RWPE2 (cell line): ENCODE measurements at regions not wholly inside any gene's neighbourhood (a gene's known extent, or its start where the extent isn't known, plus 50 kb on each side); places are given as distances from the start of the nearest gene placed in this dataset.
A peak's percentile ranks its signal among the peaks of the same experiment; 100 is the strongest.

Source experiments
- ATAC-seq: fragments of 200-7000 bp; cut with Tn5 transposase; 3 replicates; pipeline ENCODE4 v1.9.1; 2021; ENCODE audit warnings: low read depth
- DNase-seq: peaks from one replicate; pipeline ENCODE4 v3.0.0-alpha.2; 2020; ENCODE audit warnings: low spot score
- H3K27ac ChIP-seq: fragments of 450-650 bp; 2 replicates; pipeline ENCODE4 v1.5.1; 2017; ENCODE audit warnings: mild to moderate bottlenecking; ENCODE audit not compliant: poor library complexity, severe bottlenecking
- H3K27me3 ChIP-seq: fragments of 250-450 bp; sonication (Bioruptor Pico); 2 replicates; pipeline ENCODE4 v1.5.1; 2021; ENCODE audit warnings: mild to moderate bottlenecking, moderate library complexity; ENCODE audit not compliant: insufficient read depth, poor library complexity, severe bottlenecking
- H3K36me3 ChIP-seq: fragments of 250-450 bp; sonication (Bioruptor Pico); 2 replicates; pipeline ENCODE4 v1.5.1; 2020; ENCODE audit warnings: low read depth, mild to moderate bottlenecking, moderate library complexity
- H3K4me1 ChIP-seq: fragments of 250-450 bp; sonication (Bioruptor Pico); 2 replicates; pipeline ENCODE4 v1.5.1; 2021; ENCODE audit warnings: mild to moderate bottlenecking, moderate library complexity; ENCODE audit not compliant: insufficient read depth, poor library complexity, severe bottlenecking
- H3K4me3 ChIP-seq: fragments of 250-450 bp; sonication (Bioruptor Pico); 2 replicates; pipeline ENCODE4 v1.5.1; 2021; ENCODE audit warnings: mild to moderate bottlenecking, moderate library complexity; ENCODE audit not compliant: severe bottlenecking
- H3K9me3 ChIP-seq: fragments of 250-450 bp; sonication (Bioruptor Pico); 2 replicates; pipeline ENCODE4 v1.5.1; 2021; ENCODE audit warnings: mild to moderate bottlenecking, moderate library complexity; ENCODE audit not compliant: severe bottlenecking
- TF ChIP-seq, protein P1 (sequence below): fragments of 450-650 bp; IDR thresholded peaks from one replicate; pipeline ENCODE4 v1.5.1; 2017; ENCODE audit warnings: mild to moderate bottlenecking, moderate library complexity; ENCODE audit not compliant: poor library complexity, severe bottlenecking

DNA sequence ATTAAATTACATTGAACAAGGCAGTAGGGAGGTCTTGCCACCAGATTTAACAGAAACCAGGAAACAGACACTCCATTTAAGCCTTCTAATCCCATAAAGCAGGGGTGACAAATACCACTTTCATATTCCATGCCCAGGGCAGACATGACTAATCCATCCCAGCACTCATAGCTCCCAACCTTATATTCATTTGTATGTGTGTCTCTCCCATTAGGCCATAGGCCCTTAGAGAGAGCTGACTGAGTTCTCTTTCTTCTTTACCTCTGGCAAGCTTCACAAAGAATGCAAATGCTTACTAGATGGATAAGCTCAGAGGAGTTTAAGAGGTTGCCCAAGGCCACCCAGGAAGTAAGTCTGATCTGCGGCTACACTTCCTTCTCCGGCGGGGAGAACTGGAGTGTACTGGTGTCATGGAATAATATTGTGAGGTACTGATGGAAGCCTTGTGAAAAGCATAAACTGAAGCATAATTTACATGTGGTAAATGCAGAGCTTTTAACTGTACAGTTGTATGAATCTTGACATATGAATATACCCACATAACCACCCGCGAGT lies 239.7 kb upstream of the HABP2 start:
- no peak overlapping the region for H3K27ac ChIP-seq
- no peaks in the 10 kb centered on the region for H3K9me3 ChIP-seq
- H3K36me3 ChIP-seq, result no peaks in the 10 kb centered on the region
- H3K4me1 ChIP-seq, result no peaks in the 10 kb centered on the region
- H3K4me3 ChIP-seq, result no peak overlapping the region
- TF ChIP-seq, protein P1, sequence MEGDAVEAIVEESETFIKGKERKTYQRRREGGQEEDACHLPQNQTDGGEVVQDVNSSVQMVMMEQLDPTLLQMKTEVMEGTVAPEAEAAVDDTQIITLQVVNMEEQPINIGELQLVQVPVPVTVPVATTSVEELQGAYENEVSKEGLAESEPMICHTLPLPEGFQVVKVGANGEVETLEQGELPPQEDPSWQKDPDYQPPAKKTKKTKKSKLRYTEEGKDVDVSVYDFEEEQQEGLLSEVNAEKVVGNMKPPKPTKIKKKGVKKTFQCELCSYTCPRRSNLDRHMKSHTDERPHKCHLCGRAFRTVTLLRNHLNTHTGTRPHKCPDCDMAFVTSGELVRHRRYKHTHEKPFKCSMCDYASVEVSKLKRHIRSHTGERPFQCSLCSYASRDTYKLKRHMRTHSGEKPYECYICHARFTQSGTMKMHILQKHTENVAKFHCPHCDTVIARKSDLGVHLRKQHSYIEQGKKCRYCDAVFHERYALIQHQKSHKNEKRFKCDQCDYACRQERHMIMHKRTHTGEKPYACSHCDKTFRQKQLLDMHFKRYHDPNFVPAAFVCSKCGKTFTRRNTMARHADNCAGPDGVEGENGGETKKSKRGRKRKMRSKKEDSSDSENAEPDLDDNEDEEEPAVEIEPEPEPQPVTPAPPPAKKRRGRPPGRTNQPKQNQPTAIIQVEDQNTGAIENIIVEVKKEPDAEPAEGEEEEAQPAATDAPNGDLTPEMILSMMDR, result no peak
- ATAC-seq (no peak), DNase-seq (no peak)
- H3K27me3 ChIP-seq, result no peaks in the 10 kb centered on the region

GRCh38 chr10:113313722-113314121 lies 239.1 kb upstream of the HABP2 start:
- no peak overlapping the region for H3K4me3 ChIP-seq
- H3K9me3 ChIP-seq, result no peaks in the 10 kb centered on the region
- no peak for ATAC-seq
- TF ChIP-seq, protein P1, result no peak
- H3K36me3 ChIP-seq, result no peaks in the 10 kb centered on the region
- no peaks in the 10 kb centered on the region for H3K4me1 ChIP-seq
- no peak for DNase-seq
- no peaks in the 10 kb centered on the region for H3K27me3 ChIP-seq
- H3K27ac ChIP-seq, result no peak overlapping the region

GRCh38 chr10:113316506-113316905 lies 236.3 kb upstream of the HABP2 start:
- DNase-seq (no peak), ATAC-seq (no peak)
- Histone ChIP-seq H3K27ac (no peak overlapping the region), H3K9me3 (no peaks in the 10 kb centered on the region), H3K4me3 (no peak overlapping the region), H3K36me3 (no peaks in the 10 kb centered on the region), H3K4me1 (no peaks in the 10 kb centered on the region), H3K27me3 (no peaks in the 10 kb centered on the region)
- TF ChIP-seq, protein P1, result no peak

GRCh38 chr10:113317489-113317888 lies 235.4 kb upstream of the HABP2 start:
- TF ChIP-seq, protein P1, result no peak
- Histone ChIP-seq H3K27me3 (no peaks in the 10 kb centered on the region), H3K9me3 (no peaks in the 10 kb centered on the region), H3K4me1 (no peaks in the 10 kb centered on the region), H3K4me3 (no peak overlapping the region), H3K27ac (no peak overlapping the region), H3K36me3 (no peaks in the 10 kb centered on the region)
- DNase-seq, result no peak
- no peak for ATAC-seq

- ATAC-seq (0 out of 3 replicates have a peak, but pooled peaks have one; percentile 25), DNase-seq (no peak)
- no peaks in the 10 kb centered on the region for H3K9me3 ChIP-seq
- H3K4me1 ChIP-seq, result no peaks in the 10 kb centered on the region
- no peak overlapping the region for H3K4me3 ChIP-seq
- TF ChIP-seq, protein P1, result no peak
- no peaks in the 10 kb centered on the region for H3K36me3 ChIP-seq
- no peaks in the 10 kb centered on the region for H3K27me3 ChIP-seq
- H3K27ac ChIP-seq, result no peak overlapping the region
Measured at GRCh38 chr10:113319479-113319878, 233.4 kb upstream of the HABP2 start.
